RWPE2 (cell line): ENCODE measurements at regions not wholly inside any gene's neighbourhood (a gene's known extent, or its start where the extent isn't known, plus 50 kb on each side); places are given as distances from the start of the nearest gene placed in this dataset.
A peak's percentile ranks its signal among the peaks of the same experiment; 100 is the strongest.
"Not testable (repeated sequence)": the region's sequence is repeated elsewhere in the genome, so short reads cannot be mapped to it uniquely, and the experiment has no call there.

Source experiments
- ATAC-seq: fragments of 200-7000 bp; cut with Tn5 transposase; 3 replicates; pipeline ENCODE4 v1.9.1; 2021; ENCODE audit warnings: low read depth
- DNase-seq: peaks from one replicate; pipeline ENCODE4 v3.0.0-alpha.2; 2020; ENCODE audit warnings: low spot score
- H3K27ac ChIP-seq: fragments of 450-650 bp; 2 replicates; pipeline ENCODE4 v1.5.1; 2017; ENCODE audit warnings: mild to moderate bottlenecking; ENCODE audit not compliant: poor library complexity, severe bottlenecking
- H3K27me3 ChIP-seq: fragments of 250-450 bp; sonication (Bioruptor Pico); 2 replicates; pipeline ENCODE4 v1.5.1; 2021; ENCODE audit warnings: mild to moderate bottlenecking, moderate library complexity; ENCODE audit not compliant: insufficient read depth, poor library complexity, severe bottlenecking
- H3K36me3 ChIP-seq: fragments of 250-450 bp; sonication (Bioruptor Pico); 2 replicates; pipeline ENCODE4 v1.5.1; 2020; ENCODE audit warnings: low read depth, mild to moderate bottlenecking, moderate library complexity
- H3K4me1 ChIP-seq: fragments of 250-450 bp; sonication (Bioruptor Pico); 2 replicates; pipeline ENCODE4 v1.5.1; 2021; ENCODE audit warnings: mild to moderate bottlenecking, moderate library complexity; ENCODE audit not compliant: insufficient read depth, poor library complexity, severe bottlenecking
- H3K4me3 ChIP-seq: fragments of 250-450 bp; sonication (Bioruptor Pico); 2 replicates; pipeline ENCODE4 v1.5.1; 2021; ENCODE audit warnings: mild to moderate bottlenecking, moderate library complexity; ENCODE audit not compliant: severe bottlenecking
- H3K9me3 ChIP-seq: fragments of 250-450 bp; sonication (Bioruptor Pico); 2 replicates; pipeline ENCODE4 v1.5.1; 2021; ENCODE audit warnings: mild to moderate bottlenecking, moderate library complexity; ENCODE audit not compliant: severe bottlenecking
- CTCF ChIP-seq: fragments of 450-650 bp; IDR thresholded peaks from one replicate; pipeline ENCODE4 v1.5.1; 2017; ENCODE audit warnings: mild to moderate bottlenecking, moderate library complexity; ENCODE audit not compliant: poor library complexity, severe bottlenecking

GRCh38 chr6:47180633-47181032 is 129.1 kb downstream of the TNFRSF21 start:
- Histone ChIP-seq H3K36me3 (no peaks in the 10 kb centered on the region), H3K4me3 (no peak overlapping the region), H3K4me1 (peaks cover 12% of the 10 kb centered on the region), H3K9me3 (no peaks in the 10 kb centered on the region), H3K27ac (peak overlapping the region; percentile 20), H3K27me3 (no peaks in the 10 kb centered on the region)
- DNase-seq (peak; percentile 65), ATAC-seq (peak; percentile 99)
- peak; percentile 20 for TF ChIP-seq CTCF

GRCh38 chr6:47179286-47179685 is 130.4 kb downstream of the TNFRSF21 start:
- ATAC-seq, result no peak
- H3K9me3 ChIP-seq, result no peaks in the 10 kb centered on the region
- no peaks in the 10 kb centered on the region for H3K27me3 ChIP-seq
- no peak for DNase-seq
- H3K4me1 ChIP-seq, result peaks cover 17% of the 10 kb centered on the region
- H3K27ac ChIP-seq, result no peak overlapping the region
- no peak overlapping the region for H3K4me3 ChIP-seq
- no peaks in the 10 kb centered on the region for H3K36me3 ChIP-seq
- no peak for TF ChIP-seq CTCF

GRCh38 chr6:47175656-47176055 is 133.5 kb upstream of the ADGRF1 start:
- H3K27ac ChIP-seq, result no peak overlapping the region
- no peak for TF ChIP-seq CTCF
- no peaks in the 10 kb centered on the region for H3K27me3 ChIP-seq
- no peaks in the 10 kb centered on the region for H3K36me3 ChIP-seq
- DNase-seq, result no peak
- H3K4me1 ChIP-seq, result peaks cover 12% of the 10 kb centered on the region
- no peaks in the 10 kb centered on the region for H3K9me3 ChIP-seq
- no peak overlapping the region for H3K4me3 ChIP-seq
- no peak for ATAC-seq

GRCh38 chr6:47174502-47175023 is 132.4 kb upstream of the ADGRF1 start:
- H3K27ac ChIP-seq, result peak overlapping the region; percentile 7
- H3K36me3 ChIP-seq, result no peaks in the 10 kb centered on the region
- ATAC-seq (peak; percentile 15; the same call in 1 of the 3 replicates), DNase-seq (no peak)
- peaks cover 19% of the 10 kb centered on the region for H3K4me1 ChIP-seq
- H3K27me3 ChIP-seq, result no peaks in the 10 kb centered on the region
- TF ChIP-seq CTCF, result no peak
- H3K9me3 ChIP-seq, result no peaks in the 10 kb centered on the region
- H3K4me3 ChIP-seq, result no peak overlapping the region

GRCh38 chr6:47174063-47174462 is 131.9 kb upstream of the ADGRF1 start:
- DNase-seq, H3K36me3 ChIP-seq, H3K27me3 ChIP-seq, H3K4me3 ChIP-seq, H3K9me3 ChIP-seq, ATAC-seq: not testable (repeated sequence)
- peaks cover 24% of the 10 kb centered on the region for H3K4me1 ChIP-seq
- H3K27ac ChIP-seq, result peak overlapping the region; percentile 7

- not testable (repeated sequence) for H3K9me3 ChIP-seq, ATAC-seq, H3K27me3 ChIP-seq, H3K36me3 ChIP-seq, H3K27ac ChIP-seq, DNase-seq, H3K4me3 ChIP-seq
- peaks cover 32% of the 10 kb centered on the region for H3K4me1 ChIP-seq
These were observed 131.0 kb upstream of the ADGRF1 start for GRCh38 chr6:47173145-47173544.
